ENCODE measurements at regions not wholly inside any gene's neighbourhood (a gene's known extent, or its start where the extent isn't known, plus 50 kb on each side); places are given as distances from the start of the nearest gene placed in this dataset.

DNA sequence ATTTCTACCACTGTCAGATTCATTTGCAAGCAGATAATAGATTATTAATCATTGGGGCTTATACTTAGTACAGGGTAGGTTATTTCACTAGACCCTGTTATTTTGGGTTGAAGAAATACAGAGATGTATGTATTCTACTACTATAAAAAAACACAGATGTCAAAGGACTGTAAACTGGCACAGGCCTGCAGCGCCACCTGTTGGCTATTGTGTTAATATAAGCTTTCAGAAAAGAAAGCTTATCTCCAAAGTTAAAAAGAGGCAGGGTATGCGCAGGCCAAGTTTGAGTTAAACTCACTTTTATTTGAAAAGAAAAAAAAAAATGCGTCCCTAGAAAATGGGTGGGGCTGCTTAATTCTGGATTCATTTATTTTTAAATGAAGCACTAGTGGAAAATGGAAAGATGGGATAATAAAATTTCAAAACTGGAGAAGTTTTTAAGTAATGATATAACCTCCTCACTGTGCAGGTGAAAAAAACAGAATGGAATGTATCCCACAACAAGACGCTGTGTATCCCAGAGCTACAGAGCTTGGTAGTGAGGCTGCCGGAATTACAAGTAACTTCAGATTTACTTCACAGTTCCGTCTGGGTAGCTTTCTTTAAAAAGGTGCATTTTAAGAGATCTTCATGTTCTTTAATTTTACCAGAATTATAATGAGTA is 407.2 kb upstream of the TGFBR2 start:
- H3K9me3 ChIP-seq (ENCODE audit: control insufficient read depth in 2 of 3, insufficient read depth in 1 of 3, low read length in 3 of 3) = no peaks in the 10 kb centered on the region
- no peak overlapping the region for H3K27ac ChIP-seq (ENCODE audit: low read depth in 2 of 2, low read length in 2 of 2)
- TF ChIP-seq, protein P1, sequence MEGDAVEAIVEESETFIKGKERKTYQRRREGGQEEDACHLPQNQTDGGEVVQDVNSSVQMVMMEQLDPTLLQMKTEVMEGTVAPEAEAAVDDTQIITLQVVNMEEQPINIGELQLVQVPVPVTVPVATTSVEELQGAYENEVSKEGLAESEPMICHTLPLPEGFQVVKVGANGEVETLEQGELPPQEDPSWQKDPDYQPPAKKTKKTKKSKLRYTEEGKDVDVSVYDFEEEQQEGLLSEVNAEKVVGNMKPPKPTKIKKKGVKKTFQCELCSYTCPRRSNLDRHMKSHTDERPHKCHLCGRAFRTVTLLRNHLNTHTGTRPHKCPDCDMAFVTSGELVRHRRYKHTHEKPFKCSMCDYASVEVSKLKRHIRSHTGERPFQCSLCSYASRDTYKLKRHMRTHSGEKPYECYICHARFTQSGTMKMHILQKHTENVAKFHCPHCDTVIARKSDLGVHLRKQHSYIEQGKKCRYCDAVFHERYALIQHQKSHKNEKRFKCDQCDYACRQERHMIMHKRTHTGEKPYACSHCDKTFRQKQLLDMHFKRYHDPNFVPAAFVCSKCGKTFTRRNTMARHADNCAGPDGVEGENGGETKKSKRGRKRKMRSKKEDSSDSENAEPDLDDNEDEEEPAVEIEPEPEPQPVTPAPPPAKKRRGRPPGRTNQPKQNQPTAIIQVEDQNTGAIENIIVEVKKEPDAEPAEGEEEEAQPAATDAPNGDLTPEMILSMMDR (IDR thresholded peaks at IDR 0.05; ENCODE audit: borderline replicate concordance, extremely low read depth, insufficient read depth) = peak; percentile 90
- no peaks in the 10 kb centered on the region for H3K27me3 ChIP-seq (ENCODE audit: control insufficient read depth, insufficient read depth, low read length)
- intact Hi-C loops (cut with DNase I) = no loop called here
- no peak overlapping the region for H3K9ac ChIP-seq (ENCODE audit: low read length in 3 of 3)
- no peaks in the 10 kb centered on the region for H3K36me3 ChIP-seq (ENCODE audit: control insufficient read depth in 2 of 3, insufficient read depth in 3 of 3, low read length in 3 of 3)
- peak; percentile 54 to 87 (median 73) for DNase-seq
- peak; percentile 75 for FAIRE-seq
- peaks cover 0 to 2% (median 0%) of the 10 kb centered on the region in 3 donors for H3K4me1 ChIP-seq (ENCODE audit: control insufficient read depth in 2 of 3, insufficient read depth in 2 of 3, low read depth in 1 of 3, low read length in 3 of 3)
- H3K4me3 ChIP-seq (ENCODE audit: low read length in 3 of 3) = no peak overlapping the region

DNA sequence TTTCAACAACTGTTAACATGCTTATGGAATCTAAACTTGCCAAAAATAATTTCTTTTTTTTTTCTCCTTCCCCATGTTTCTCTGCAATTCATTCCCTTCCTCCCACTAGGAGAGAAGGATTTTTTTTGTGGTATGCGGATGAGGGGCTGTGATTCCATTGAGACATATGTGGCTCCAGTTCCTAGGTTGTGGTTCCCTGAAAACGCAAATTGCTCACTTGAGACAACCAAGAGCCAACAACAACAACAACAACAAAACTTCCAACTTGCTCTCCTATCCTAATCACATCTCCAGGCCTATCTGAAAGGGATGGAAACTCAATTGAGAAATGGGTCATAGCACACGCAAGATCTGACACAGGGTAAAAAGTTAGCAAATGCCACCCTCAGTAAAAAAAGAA is 406.5 kb upstream of the TGFBR2 start:
- Histone ChIP-seq H3K36me3 (ENCODE audit: control insufficient read depth in 2 of 3, insufficient read depth in 3 of 3, low read length in 3 of 3) (no peaks in the 10 kb centered on the region), H3K4me1 (ENCODE audit: control insufficient read depth in 2 of 3, insufficient read depth in 2 of 3, low read depth in 1 of 3, low read length in 3 of 3) (peaks cover 0 to 2% (median 0%) of the 10 kb centered on the region in 3 donors), H3K9me3 (ENCODE audit: control insufficient read depth in 2 of 3, insufficient read depth in 1 of 3, low read length in 3 of 3) (no peaks in the 10 kb centered on the region), H3K27me3 (ENCODE audit: control insufficient read depth, insufficient read depth, low read length) (no peaks in the 10 kb centered on the region), H3K4me3 (ENCODE audit: low read length in 3 of 3) (no peak overlapping the region), H3K9ac (ENCODE audit: low read length in 3 of 3) (no peak overlapping the region), H3K27ac (ENCODE audit: low read depth in 2 of 2, low read length in 2 of 2) (no peak overlapping the region)
- no peak for FAIRE-seq
- intact Hi-C loops (cut with DNase I) = no loop called here
- TF ChIP-seq, protein P1 (IDR thresholded peaks at IDR 0.05; ENCODE audit: borderline replicate concordance, extremely low read depth, insufficient read depth) = no peak
- no peak for DNase-seq

DNA sequence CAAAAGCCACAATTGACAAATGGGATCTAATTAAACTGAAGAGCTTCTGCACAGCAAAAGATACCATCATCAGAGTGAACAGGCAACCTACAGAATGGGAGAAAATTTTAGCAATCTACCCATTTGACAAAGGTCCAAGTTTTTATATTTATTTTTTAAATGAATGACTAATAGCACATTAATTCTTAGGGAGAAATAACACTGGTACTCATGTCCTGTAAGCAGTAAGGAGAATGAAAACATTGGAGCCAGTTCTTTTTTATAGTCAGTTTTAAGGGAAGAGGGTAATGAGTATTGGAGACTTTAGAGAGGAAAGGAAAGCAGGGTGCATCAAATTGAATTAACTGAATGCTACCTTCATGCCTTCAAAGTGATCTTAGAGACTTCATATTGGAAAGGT is 404.7 kb upstream of the TGFBR2 start:
- Histone ChIP-seq H3K4me3 (ENCODE audit: low read length in 3 of 3) (no peak overlapping the region), H3K36me3 (ENCODE audit: control insufficient read depth in 2 of 3, insufficient read depth in 3 of 3, low read length in 3 of 3) (no peaks in the 10 kb centered on the region), H3K27me3 (ENCODE audit: control insufficient read depth, insufficient read depth, low read length) (no peaks in the 10 kb centered on the region), H3K27ac (ENCODE audit: low read depth in 2 of 2, low read length in 2 of 2) (no peak overlapping the region), H3K9ac (ENCODE audit: low read length in 3 of 3) (no peak overlapping the region), H3K9me3 (ENCODE audit: control insufficient read depth in 2 of 3, insufficient read depth in 1 of 3, low read length in 3 of 3) (no peaks in the 10 kb centered on the region), H3K4me1 (ENCODE audit: control insufficient read depth in 2 of 3, insufficient read depth in 2 of 3, low read depth in 1 of 3, low read length in 3 of 3) (peaks cover 0 to 2% (median 0%) of the 10 kb centered on the region in 3 donors)
- TF ChIP-seq, protein P1 (IDR thresholded peaks at IDR 0.05; ENCODE audit: borderline replicate concordance, extremely low read depth, insufficient read depth) = no peak
- FAIRE-seq (no peak), DNase-seq (no peak)
- intact Hi-C loops (cut with DNase I) = no loop called here

DNA sequence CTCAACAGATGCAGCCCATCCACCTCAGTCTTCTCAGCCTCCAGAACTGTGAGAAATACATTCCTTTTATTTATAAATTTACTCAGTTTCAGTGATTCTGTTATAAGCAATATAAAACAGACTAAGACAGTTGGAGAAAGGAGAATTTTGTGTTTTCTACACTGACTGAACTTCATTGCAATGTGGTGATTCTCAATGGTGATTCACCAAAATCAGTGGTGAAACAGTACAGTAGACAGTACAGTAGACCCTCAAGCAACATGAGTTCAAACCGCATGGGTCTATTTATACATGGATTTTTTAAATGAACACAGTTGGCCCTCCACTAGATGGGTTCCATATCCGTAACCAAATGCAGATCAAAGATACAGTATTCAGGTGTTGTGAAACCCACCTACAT is 403.1 kb upstream of the TGFBR2 start:
- H3K9me3 ChIP-seq (ENCODE audit: control insufficient read depth in 2 of 3, insufficient read depth in 1 of 3, low read length in 3 of 3) = no peaks in the 10 kb centered on the region
- no peak overlapping the region for H3K9ac ChIP-seq (ENCODE audit: low read length in 3 of 3)
- no peaks in the 10 kb centered on the region for H3K36me3 ChIP-seq (ENCODE audit: control insufficient read depth in 2 of 3, insufficient read depth in 3 of 3, low read length in 3 of 3)
- H3K27me3 ChIP-seq (ENCODE audit: control insufficient read depth, insufficient read depth, low read length) = no peaks in the 10 kb centered on the region
- DNase-seq = no peak
- H3K4me3 ChIP-seq (ENCODE audit: low read length in 3 of 3) = no peak overlapping the region
- intact Hi-C loops (cut with DNase I) = no loop called here
- FAIRE-seq = no peak
- TF ChIP-seq, protein P1 (IDR thresholded peaks at IDR 0.05; ENCODE audit: borderline replicate concordance, extremely low read depth, insufficient read depth) = no peak
- no peak overlapping the region for H3K27ac ChIP-seq (ENCODE audit: low read depth in 2 of 2, low read length in 2 of 2)
- H3K4me1 ChIP-seq (ENCODE audit: control insufficient read depth in 2 of 3, insufficient read depth in 2 of 3, low read depth in 1 of 3, low read length in 3 of 3) = no peaks in the 10 kb centered on the region
